Immature natural killer cell (primary cell): ENCODE measurements at regions not wholly inside any gene's neighbourhood (a gene's known extent, or its start where the extent isn't known, plus 50 kb on each side); places are given as distances from the start of the nearest gene placed in this dataset.

ENCODE experiments used
- DNase-seq, 3 donors: peaks; one replicate each; pipeline ENCODE4 v3.0.0; 2022; ENCODE audit warnings: mixed read lengths in 1 of 3
- H3K27ac Mint-ChIP-seq, 6 donors: one replicate each; pipeline ENCODE4 v1.8.0; 2020; ENCODE audit warnings: mixed read lengths in 6 of 6, mild to moderate bottlenecking in 5 of 6, inconsistent platforms in 4 of 6, moderate library complexity in 3 of 6
- H3K27me3 Mint-ChIP-seq, 3 donors: one replicate each; pipeline ENCODE4 v1.8.0; 2020 to 2021; ENCODE audit warnings: low read depth in 3 of 3, mild to moderate bottlenecking in 3 of 3, mixed read lengths in 3 of 3, moderate library complexity in 3 of 3, inconsistent platforms in 1 of 3
- H3K36me3 Mint-ChIP-seq, 3 donors: one replicate each; pipeline ENCODE4 v1.8.0; 2020; ENCODE audit warnings: mixed read lengths in 3 of 3, inconsistent platforms in 2 of 3, mild to moderate bottlenecking in 2 of 3
- H3K4me1 Mint-ChIP-seq, 2 donors: one replicate each; pipeline ENCODE4 v1.8.0; 2020; ENCODE audit warnings: inconsistent platforms in 2 of 2, mild to moderate bottlenecking in 2 of 2, mixed read lengths in 2 of 2, moderate library complexity in 1 of 2
- H3K4me3 Mint-ChIP-seq, 5 donors: one replicate each; pipeline ENCODE4 v1.8.0; 2020; ENCODE audit warnings: mild to moderate bottlenecking in 5 of 5, mixed read lengths in 5 of 5, inconsistent platforms in 3 of 5, moderate library complexity in 3 of 5
- H3K9me3 Mint-ChIP-seq, 6 donors: one replicate each; pipeline ENCODE4 v1.8.0; 2020; ENCODE audit warnings: mild to moderate bottlenecking in 6 of 6, mixed read lengths in 6 of 6, inconsistent platforms in 4 of 6, moderate library complexity in 3 of 6

DNA sequence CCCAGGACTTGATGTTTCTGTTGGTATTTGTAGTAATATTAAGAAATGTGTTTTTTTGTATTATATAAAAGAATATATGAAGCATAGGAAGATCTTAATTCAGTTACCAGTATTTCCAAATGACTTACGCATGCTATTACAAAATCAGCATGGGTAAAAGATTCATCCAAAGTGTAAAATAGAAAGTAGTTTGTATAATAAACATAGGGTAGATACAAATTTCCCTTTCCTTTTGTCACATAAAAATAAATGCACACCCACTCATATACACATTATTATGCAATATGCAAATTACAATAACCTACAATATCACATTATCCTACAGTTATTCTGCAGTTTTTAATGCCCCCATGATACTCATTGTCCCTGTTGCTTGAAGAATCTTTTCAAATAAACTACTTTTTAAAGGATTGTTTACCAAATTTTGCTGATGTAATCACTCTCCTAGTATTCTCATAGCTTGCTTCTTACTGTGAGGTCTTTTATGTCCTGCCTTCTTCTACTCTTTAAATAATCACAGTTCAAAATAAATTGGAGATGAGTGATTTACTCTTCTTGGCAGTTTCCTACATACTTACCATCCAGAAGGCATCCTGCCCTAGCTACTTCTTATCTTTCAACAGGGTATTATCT, 244.0 kb downstream of the CASP12 start:
- no peaks in the 10 kb centered on the region for H3K36me3 Mint-ChIP-seq
- no peak overlapping the region for H3K27ac Mint-ChIP-seq
- no peak for DNase-seq
- H3K4me3 Mint-ChIP-seq: no peak overlapping the region
- peaks cover 11 to 20% of the 10 kb centered on the region in 2 donors for H3K4me1 Mint-ChIP-seq
- H3K9me3 Mint-ChIP-seq: no peaks in the 10 kb centered on the region
- peaks cover 2 to 6% (median 5%) of the 10 kb centered on the region in 3 donors for H3K27me3 Mint-ChIP-seq

DNA sequence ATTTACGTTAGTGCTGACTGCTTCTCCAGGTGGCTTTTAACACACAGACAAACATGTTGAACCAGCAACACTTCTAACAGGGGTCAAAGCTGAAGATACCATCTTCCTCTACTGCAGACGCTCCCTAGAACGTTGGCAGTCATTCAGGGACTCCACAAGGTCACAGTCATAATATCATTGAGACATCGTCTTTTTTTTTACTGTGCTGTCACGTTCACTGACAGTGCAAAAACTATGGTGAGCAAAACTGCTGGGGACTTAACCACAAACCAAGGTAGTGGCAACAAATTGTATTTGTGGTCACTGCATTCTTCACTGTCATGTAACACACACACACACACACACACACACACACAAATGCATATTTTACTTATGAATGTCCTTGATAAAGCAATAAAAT, 244.9 kb downstream of the CASP12 start:
- peaks cover 2 to 6% (median 5%) of the 10 kb centered on the region in 3 donors for H3K27me3 Mint-ChIP-seq
- H3K4me1 Mint-ChIP-seq: peaks cover 11 to 20% of the 10 kb centered on the region in 2 donors
- no peaks in the 10 kb centered on the region for H3K36me3 Mint-ChIP-seq
- H3K4me3 Mint-ChIP-seq: peak overlapping the region; percentile 0 to 67 (median 56)
- peak overlapping the region in 2 of 6 donors; percentile 29 to 54 for H3K27ac Mint-ChIP-seq
- peak; percentile 44 to 61 (median 45) for DNase-seq
- no peaks in the 10 kb centered on the region for H3K9me3 Mint-ChIP-seq

DNA sequence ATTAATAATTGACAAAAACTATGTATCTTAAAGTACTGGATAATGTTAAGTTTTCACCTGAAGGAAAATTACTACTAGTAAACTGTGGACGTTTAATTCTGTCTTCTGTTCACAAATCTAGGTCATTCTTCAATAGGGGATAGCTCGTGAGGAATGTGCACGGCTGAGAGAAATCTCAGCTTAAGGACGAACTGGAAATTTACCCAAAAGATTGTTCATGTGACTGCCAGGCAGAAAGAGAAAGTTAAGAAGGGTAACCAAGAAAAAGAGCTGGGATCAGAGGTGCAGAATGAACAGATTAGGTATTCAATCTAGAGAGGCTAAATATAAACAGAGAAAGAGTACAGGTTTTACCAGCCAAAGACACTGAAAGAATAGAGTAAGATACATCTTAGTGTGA, 245.3 kb downstream of the CASP12 start:
- Mint-ChIP-seq H3K36me3 (no peaks in the 10 kb centered on the region), H3K9me3 (no peaks in the 10 kb centered on the region), H3K4me1 (peaks cover 11 to 20% of the 10 kb centered on the region in 2 donors), H3K27ac (peak overlapping the region in 2 of 6 donors; percentile 26 to 29), H3K27me3 (peaks cover 2 to 6% (median 5%) of the 10 kb centered on the region in 3 donors), H3K4me3 (peak overlapping the region; percentile 0 to 67 (median 56))
- no peak for DNase-seq

DNA sequence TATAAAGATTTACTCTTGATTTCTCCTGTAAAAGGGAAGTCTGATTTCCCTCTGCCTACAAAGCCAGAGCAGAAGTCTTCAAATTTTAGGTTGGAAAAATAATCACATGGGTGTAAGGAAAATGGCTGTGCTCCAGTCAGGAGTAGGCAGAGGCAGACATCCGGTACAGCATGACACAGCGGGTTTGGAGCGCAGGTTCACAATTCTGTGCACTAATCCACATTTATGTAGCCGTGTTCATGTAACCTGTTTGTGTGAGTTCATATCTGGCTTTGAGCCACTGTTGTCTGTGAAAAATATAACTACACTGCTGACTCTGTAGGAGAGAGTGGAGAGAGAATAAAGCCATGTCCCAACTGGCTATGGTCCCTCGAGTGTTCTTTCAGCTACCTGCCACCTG, 248.0 kb downstream of the CASP12 start:
- Mint-ChIP-seq H3K27ac (no peak overlapping the region), H3K4me3 (no peak overlapping the region), H3K27me3 (peaks cover 2 to 5% (median 3%) of the 10 kb centered on the region in 3 donors), H3K4me1 (peaks cover 11 to 20% of the 10 kb centered on the region in 2 donors), H3K36me3 (no peaks in the 10 kb centered on the region), H3K9me3 (no peaks in the 10 kb centered on the region)
- no peak for DNase-seq

DNA sequence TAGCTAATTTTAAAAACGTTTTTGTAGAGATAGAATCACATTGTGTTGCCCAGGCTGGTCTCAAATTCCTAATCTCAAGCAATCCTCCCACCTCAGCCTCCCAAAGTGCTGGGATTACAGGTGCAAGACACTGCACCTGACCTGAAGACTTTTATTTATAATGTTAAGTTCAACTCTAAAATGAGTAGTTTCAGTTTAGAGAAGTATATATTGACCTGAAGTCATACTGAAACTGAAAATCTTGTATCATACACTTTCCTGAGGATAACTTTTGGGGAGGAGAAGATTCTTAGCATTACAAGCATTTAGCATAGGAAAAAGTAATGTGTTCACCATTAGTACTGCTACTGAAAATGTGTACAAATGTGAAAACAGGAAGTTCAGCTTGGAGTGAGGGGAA, 249.3 kb downstream of the CASP12 start:
- no peak for DNase-seq
- Mint-ChIP-seq H3K4me1 (peaks cover 11 to 14% of the 10 kb centered on the region in 2 donors), H3K4me3 (no peak overlapping the region), H3K27ac (no peak overlapping the region), H3K9me3 (no peaks in the 10 kb centered on the region), H3K36me3 (no peaks in the 10 kb centered on the region), H3K27me3 (peaks cover 2 to 5% (median 3%) of the 10 kb centered on the region in 3 donors)

DNA sequence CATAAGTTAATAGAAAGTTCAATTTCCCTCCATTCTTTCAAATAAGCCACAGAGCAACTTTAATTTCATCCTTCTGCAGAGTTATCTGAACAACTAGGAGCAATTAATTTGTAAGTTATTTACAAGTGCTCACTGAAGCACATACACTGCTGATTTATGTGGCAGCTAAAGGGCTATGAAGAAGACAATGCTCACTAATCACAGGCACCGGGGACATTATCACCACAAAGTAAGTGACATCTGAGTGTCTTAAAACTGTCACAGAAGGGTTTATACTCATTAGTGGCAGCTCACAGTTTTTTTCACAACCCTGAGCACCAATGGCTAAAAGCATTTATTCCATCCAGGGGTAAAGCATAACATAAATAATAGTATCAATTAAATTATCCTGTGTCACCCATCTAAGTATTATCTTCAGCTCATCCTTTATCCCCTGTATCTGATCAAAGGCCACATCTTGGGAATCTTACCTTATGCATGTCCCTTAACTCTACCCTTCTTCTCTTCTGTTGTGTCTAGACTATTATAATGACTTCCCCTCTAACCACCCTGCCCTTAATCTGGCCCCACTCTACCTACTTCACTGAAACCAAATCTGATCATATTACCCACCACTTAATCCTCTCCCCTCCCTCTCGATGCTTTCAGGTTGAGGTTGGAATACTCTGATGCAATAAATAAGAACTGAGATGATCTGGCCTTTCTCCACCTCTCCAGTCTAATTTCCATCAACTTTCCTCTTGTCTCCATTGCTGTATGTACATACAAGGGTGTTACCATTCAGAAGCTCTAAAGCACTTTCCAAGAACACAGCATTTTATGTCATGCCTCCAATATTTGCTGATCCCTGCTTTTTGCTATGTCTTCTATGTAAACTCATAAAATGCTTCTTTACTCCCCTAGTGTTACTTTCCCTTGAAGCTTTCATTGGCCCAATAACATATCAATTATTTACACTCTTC, 252.7 kb downstream of the CASP12 start:
- H3K27ac Mint-ChIP-seq: peak overlapping the region in 1 of 6 donors; percentile 0

DNA sequence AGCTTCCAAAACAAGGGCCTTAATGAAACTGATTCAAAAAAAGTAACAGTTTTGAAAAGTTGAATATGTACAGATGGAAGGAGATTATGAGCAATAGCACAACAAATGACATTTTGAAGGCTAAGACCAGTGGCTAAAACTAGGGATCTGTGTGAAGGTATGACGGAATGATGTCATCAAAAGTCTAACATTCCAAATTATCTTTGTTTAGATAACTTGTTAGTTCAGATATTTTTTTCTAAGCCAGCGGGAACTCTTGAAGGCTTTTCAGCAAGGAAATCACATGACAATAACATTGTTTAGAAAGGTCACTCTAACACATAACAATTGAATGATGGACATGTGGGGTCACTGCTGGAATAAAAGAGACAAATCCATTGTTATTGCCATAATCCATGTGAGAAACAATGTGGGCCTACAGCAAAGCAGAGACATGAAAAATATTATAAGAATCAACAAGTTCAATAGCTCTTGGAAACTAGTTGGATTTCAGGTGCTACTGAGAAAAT, 260.5 kb downstream of the CASP12 start:
- no peak overlapping the region for H3K4me3 Mint-ChIP-seq
- H3K27ac Mint-ChIP-seq: no peak overlapping the region

More for the DNA sequence above, 252.7 kb downstream of the CASP12 start:
- Mint-ChIP-seq H3K4me1 (no peaks in the 10 kb centered on the region), H3K36me3 (no peaks in the 10 kb centered on the region), H3K4me3 (no peak overlapping the region), H3K27me3 (no peaks in the 10 kb centered on the region), H3K9me3 (peaks cover 0 to 1% (median 0%) of the 10 kb centered on the region in 6 donors)
- no peak for DNase-seq

DNA sequence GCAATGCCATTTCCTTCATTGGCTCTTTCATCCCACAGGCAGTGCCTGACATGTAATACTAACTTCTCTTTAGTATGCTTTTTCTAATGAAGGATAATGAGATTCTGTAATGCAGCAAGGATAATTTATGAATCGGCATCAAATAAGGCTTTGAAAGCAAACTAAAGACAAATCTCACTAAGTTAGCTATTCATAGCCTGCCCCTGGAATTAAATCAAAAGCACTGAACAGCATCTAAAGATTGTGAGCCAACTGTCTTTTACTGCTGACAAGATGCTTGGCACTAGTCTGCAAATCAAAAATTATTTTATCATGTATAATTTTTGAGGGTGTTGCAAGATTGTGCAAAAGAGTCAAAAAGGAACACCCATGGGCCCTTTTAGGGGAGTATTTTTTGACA, 265.0 kb downstream of the CASP12 start:
- no peak overlapping the region for H3K27ac Mint-ChIP-seq
- DNase-seq: no peak
- H3K9me3 Mint-ChIP-seq: no peaks in the 10 kb centered on the region
- H3K4me3 Mint-ChIP-seq: no peak overlapping the region
- peaks cover 0 to 3% (median 2%) of the 10 kb centered on the region in 3 donors for H3K27me3 Mint-ChIP-seq
- H3K4me1 Mint-ChIP-seq: no peaks in the 10 kb centered on the region
- no peaks in the 10 kb centered on the region for H3K36me3 Mint-ChIP-seq

More for the DNA sequence above, 260.5 kb downstream of the CASP12 start:
- Mint-ChIP-seq H3K36me3 (no peaks in the 10 kb centered on the region), H3K9me3 (peaks cover 0 to 2% (median 0%) of the 10 kb centered on the region in 6 donors), H3K27me3 (peaks cover 0 to 3% (median 2%) of the 10 kb centered on the region in 3 donors), H3K4me1 (no peaks in the 10 kb centered on the region)
- no peak for DNase-seq

DNA sequence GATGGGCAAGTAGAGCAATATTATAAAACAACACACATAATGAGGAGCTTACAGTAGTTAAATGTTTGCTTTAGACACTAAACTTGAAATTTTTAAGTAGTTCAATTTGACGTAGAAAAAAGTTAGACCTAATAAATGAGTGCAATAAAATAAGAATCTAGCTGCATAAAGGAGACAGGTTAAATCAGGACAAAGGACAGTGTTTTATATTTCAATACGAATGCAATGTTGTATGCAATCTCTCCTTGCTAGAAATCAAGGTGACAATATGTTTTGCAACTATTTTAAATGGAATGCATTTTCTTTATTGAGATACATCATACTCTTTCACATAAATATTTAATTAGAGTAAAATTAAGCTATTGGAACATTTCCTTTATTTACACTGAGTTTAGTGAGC, 267.9 kb downstream of the CASP12 start:
- Mint-ChIP-seq H3K9me3 (no peaks in the 10 kb centered on the region), H3K27me3 (peaks cover 0 to 5% (median 1%) of the 10 kb centered on the region in 3 donors), H3K36me3 (no peaks in the 10 kb centered on the region), H3K4me3 (no peak overlapping the region), H3K4me1 (no peaks in the 10 kb centered on the region), H3K27ac (no peak overlapping the region)
- no peak for DNase-seq

DNA sequence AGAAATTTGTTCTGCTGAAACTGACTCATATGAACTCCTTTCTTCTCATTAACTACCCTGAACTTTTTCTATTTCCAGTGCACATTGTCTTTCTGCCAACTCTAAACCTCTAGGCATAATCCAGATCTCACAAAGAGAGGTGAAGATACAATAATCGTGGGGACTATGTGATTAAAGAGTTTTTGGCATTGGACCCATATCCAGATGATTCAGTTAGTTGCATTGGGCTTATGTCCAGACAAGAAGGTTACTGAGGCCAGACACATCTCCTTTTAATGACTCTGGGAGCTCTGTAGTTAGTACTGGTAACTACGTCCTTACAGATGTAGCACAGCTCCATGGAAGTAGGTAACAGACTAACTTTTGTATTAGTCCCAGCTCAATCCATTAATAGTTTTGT, 273.0 kb downstream of the CASP12 start:
- no peaks in the 10 kb centered on the region for H3K36me3 Mint-ChIP-seq
- DNase-seq: no peak
- no peaks in the 10 kb centered on the region for H3K4me1 Mint-ChIP-seq
- H3K27ac Mint-ChIP-seq: no peak overlapping the region
- no peaks in the 10 kb centered on the region for H3K9me3 Mint-ChIP-seq
- H3K4me3 Mint-ChIP-seq: no peak overlapping the region
- H3K27me3 Mint-ChIP-seq: peaks cover 0 to 3% (median 3%) of the 10 kb centered on the region in 3 donors

DNA sequence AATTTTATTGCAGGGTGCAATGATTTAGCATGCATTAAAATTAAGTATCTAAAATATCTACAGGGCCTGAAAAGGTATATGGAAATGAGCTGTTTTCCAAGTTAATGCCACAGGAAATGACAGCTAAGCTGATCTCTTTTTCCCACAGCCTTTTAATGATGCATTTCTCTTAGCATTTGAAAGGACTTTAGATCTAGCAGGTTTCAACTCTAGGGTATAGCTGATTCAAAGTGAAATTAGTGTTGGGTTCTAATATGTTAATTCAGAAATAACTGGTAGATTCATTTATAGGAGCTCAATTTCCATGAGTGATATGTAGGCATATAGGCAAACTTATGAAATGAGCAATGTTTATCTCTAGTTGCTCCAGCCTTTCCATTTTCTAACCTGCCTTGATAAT, 274.2 kb downstream of the CASP12 start:
- H3K36me3 Mint-ChIP-seq: no peaks in the 10 kb centered on the region
- no peak overlapping the region for H3K27ac Mint-ChIP-seq
- no peaks in the 10 kb centered on the region for H3K4me1 Mint-ChIP-seq
- DNase-seq: no peak
- H3K9me3 Mint-ChIP-seq: no peaks in the 10 kb centered on the region
- H3K27me3 Mint-ChIP-seq: peaks cover 0 to 3% (median 3%) of the 10 kb centered on the region in 3 donors
- no peak overlapping the region for H3K4me3 Mint-ChIP-seq

DNA sequence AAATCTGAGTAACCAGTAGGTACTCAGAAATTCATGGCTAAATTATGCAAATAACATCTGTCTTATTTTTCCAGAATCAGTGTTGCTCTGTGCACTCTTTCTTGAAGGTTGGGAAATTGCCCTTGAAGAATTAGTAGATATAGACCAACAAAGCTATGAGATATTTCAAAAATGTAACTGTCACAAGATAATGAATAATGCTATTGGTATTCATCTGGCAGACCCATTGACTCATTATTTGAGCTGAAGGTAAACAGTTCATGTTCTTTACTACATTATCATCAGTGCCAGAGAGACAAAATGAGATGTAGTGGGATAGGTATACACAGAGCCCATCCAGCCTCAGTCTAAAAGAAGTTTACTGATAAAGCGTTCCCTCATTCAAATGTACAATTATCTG, 274.7 kb downstream of the CASP12 start:
- Mint-ChIP-seq H3K36me3 (no peaks in the 10 kb centered on the region), H3K9me3 (no peaks in the 10 kb centered on the region), H3K4me1 (no peaks in the 10 kb centered on the region), H3K27me3 (peaks cover 0 to 3% (median 3%) of the 10 kb centered on the region in 3 donors), H3K4me3 (no peak overlapping the region), H3K27ac (no peak overlapping the region)
- DNase-seq: no peak

DNA sequence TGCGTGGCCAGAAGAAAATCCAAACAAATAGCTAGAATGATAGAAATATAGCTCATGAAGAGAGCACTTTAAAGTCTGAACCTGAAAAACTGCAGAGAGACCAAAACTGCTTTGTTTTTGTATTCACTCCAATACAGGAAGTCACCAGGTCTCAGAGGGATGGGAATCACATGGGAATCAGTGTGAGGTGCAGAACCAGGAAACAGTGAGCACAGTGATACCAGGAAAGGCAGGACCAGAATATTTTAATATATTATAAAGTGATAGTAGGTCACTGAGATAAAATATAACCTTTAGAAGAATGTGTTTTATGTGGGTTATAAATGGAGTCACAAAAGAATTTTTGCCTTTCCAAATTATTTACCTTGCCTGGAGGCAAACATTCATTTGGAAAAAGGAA, 277.3 kb downstream of the CASP12 start:
- Mint-ChIP-seq H3K4me1 (no peaks in the 10 kb centered on the region), H3K4me3 (no peak overlapping the region), H3K36me3 (no peaks in the 10 kb centered on the region), H3K27me3 (peaks cover 0 to 3% (median 0%) of the 10 kb centered on the region in 3 donors), H3K9me3 (peaks cover 0 to 5% (median 0%) of the 10 kb centered on the region in 6 donors), H3K27ac (peak overlapping the region in 1 of 6 donors; percentile 12)
- DNase-seq: no peak

DNA sequence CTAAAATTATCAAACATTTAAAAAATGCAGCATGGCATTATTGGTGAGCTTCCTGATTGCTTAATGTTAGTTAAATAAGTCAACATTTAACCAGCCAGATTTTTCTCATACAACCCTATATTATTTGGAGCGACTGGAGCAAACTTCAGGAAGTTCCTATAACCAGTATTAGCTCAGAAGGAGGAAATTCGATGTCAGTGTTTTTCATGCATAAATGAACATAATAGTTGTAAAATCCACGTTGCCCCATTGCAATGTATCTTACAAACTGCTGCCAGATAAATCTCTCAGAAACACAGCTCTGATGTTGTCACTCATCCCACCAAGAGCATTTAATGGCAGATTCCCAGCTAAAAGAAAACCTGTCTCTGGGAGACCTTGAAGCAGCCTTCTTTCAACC, 278.5 kb downstream of the CASP12 start:
- Mint-ChIP-seq H3K27ac (no peak overlapping the region), H3K36me3 (no peaks in the 10 kb centered on the region), H3K4me1 (no peaks in the 10 kb centered on the region), H3K4me3 (no peak overlapping the region), H3K27me3 (peaks cover 0 to 3% (median 0%) of the 10 kb centered on the region in 3 donors), H3K9me3 (peaks cover 0 to 5% (median 0%) of the 10 kb centered on the region in 6 donors)
- no peak for DNase-seq
